Mesenchymal stem cell (in vitro differentiated cells and primary cell): ENCODE measurements at regions not wholly inside any gene's neighbourhood (a gene's known extent, or its start where the extent isn't known, plus 50 kb on each side); places are given as distances from the start of the nearest gene placed in this dataset.

ENCODE experiments used
- DNase-seq: peaks from one replicate; pipeline ENCODE4 v3.0.0-alpha.2; 2013
- H2AFZ ChIP-seq: one replicate; pipeline ENCODE4 v1.6.1; 2013; ENCODE audit warnings: low read depth, mild to moderate bottlenecking, control low read depth, inconsistent platforms, low read length, moderate library complexity
- H2AK5ac ChIP-seq: 2 replicates; pipeline ENCODE4 v1.6.1; 2013; ENCODE audit warnings: low read length, moderate library complexity, mild to moderate bottlenecking, inconsistent platforms; ENCODE audit not compliant: severe bottlenecking
- H2BK120ac ChIP-seq: one replicate; pipeline ENCODE4 v1.6.1; 2013; ENCODE audit warnings: low read depth, mild to moderate bottlenecking, inconsistent platforms, low read length, moderate library complexity
- H2BK12ac ChIP-seq, 2 experiments: one replicate each; pipeline ENCODE4 v1.6.1; 2013; ENCODE audit warnings: inconsistent platforms in 2 of 2, low read length in 2 of 2, mild to moderate bottlenecking in 2 of 2, moderate library complexity in 2 of 2, control low read depth in 1 of 2
- H2BK15ac ChIP-seq: one replicate; pipeline ENCODE4 v1.6.1; 2013; ENCODE audit warnings: mild to moderate bottlenecking, low read depth, inconsistent platforms; ENCODE audit not compliant: poor library complexity, severe bottlenecking
- H2BK5ac ChIP-seq: 2 replicates; pipeline ENCODE4 v1.6.1; 2013; ENCODE audit warnings: low read depth, mild to moderate bottlenecking, low read length, control low read depth, inconsistent platforms; ENCODE audit not compliant: poor library complexity, severe bottlenecking
- H3K14ac ChIP-seq, 2 experiments: one replicate each; pipeline ENCODE4 v1.6.1; 2013; ENCODE audit warnings: inconsistent platforms in 2 of 2, low read length in 2 of 2, control low read depth in 1 of 2, mild to moderate bottlenecking in 1 of 2, moderate library complexity in 1 of 2
- H3K18ac ChIP-seq, 2 experiments: one replicate each; pipeline ENCODE4 v1.6.1; 2013; ENCODE audit warnings: inconsistent platforms in 2 of 2, low read length in 2 of 2, control low read depth in 1 of 2, low read depth in 1 of 2, mild to moderate bottlenecking in 1 of 2
- H3K23ac ChIP-seq, 2 experiments: one replicate each; pipeline ENCODE4 v1.6.1; 2013; ENCODE audit warnings: inconsistent platforms in 2 of 2, low read length in 2 of 2, mild to moderate bottlenecking in 2 of 2, moderate library complexity in 2 of 2, control low read depth in 1 of 2
- H3K27ac ChIP-seq: 2 replicates; pipeline ENCODE4 v1.5.1; 2013; ENCODE audit warnings: mild to moderate bottlenecking, moderate library complexity, low read length, control low read depth, inconsistent platforms; ENCODE audit not compliant: poor library complexity, severe bottlenecking
- H3K27me3 ChIP-seq, 2 experiments: 2 replicates each; pipeline versions ENCODE4 v1.6.1 to v1.7.0; 2013; ENCODE audit warnings: low read length in 2 of 2, mild to moderate bottlenecking in 2 of 2, moderate library complexity in 2 of 2, control low read depth in 1 of 2, inconsistent platforms in 1 of 2; ENCODE audit not compliant: control insufficient read depth in 1 of 2, insufficient read depth in 1 of 2
- H3K36me3 ChIP-seq, 2 experiments: 2 replicates each; pipeline versions ENCODE4 v1.6.1 to v1.7.0; 2013; ENCODE audit warnings: low read length in 2 of 2, control low read depth in 1 of 2, inconsistent platforms in 1 of 2, low read depth in 1 of 2, mild to moderate bottlenecking in 1 of 2; ENCODE audit not compliant: insufficient read depth in 2 of 2, control insufficient read depth in 1 of 2
- H3K4ac ChIP-seq, 2 experiments: one replicate each; pipeline ENCODE4 v1.6.1; 2013; ENCODE audit warnings: inconsistent platforms in 2 of 2, low read length in 2 of 2, mild to moderate bottlenecking in 2 of 2, moderate library complexity in 2 of 2, control low read depth in 1 of 2, low read depth in 1 of 2
- H3K4me1 ChIP-seq: 2 replicates; pipeline ENCODE4 v1.6.1; 2013; ENCODE audit warnings: low read depth, low read length, control low read depth; ENCODE audit not compliant: control insufficient read depth, insufficient read depth
- H3K4me2 ChIP-seq: 2 replicates; pipeline ENCODE4 v1.6.1; 2013; ENCODE audit warnings: low read length, mild to moderate bottlenecking, inconsistent platforms; ENCODE audit not compliant: poor library complexity, severe bottlenecking
- H3K4me3 ChIP-seq, 2 experiments: 2 replicates each; pipeline versions ENCODE4 v1.5.1 to v1.7.0; 2013; ENCODE audit warnings: low read length in 2 of 2, mild to moderate bottlenecking in 2 of 2, control low read depth in 1 of 2, low read depth in 1 of 2; ENCODE audit not compliant: insufficient read depth in 1 of 2
- H3K79me1 ChIP-seq: replicated peaks from 2 replicates; pipeline ENCODE4 v1.6.1; 2013; ENCODE audit warnings: mild to moderate bottlenecking, control low read depth, low read length, inconsistent platforms; ENCODE audit not compliant: poor library complexity, severe bottlenecking
- H3K9ac ChIP-seq: 2 replicates; pipeline ENCODE4 v1.7.0; 2013; ENCODE audit warnings: mild to moderate bottlenecking, low read length, moderate library complexity
- H3K9me3 ChIP-seq: 2 replicates; pipeline ENCODE4 v1.7.0; 2013; ENCODE audit warnings: mild to moderate bottlenecking, low read length; ENCODE audit not compliant: control insufficient read depth
- H4K8ac ChIP-seq: one replicate; pipeline ENCODE4 v1.6.1; 2013; ENCODE audit warnings: inconsistent platforms, mild to moderate bottlenecking, low read length, moderate library complexity
- H4K91ac ChIP-seq: one replicate; pipeline ENCODE4 v1.6.1; 2013; ENCODE audit warnings: mild to moderate bottlenecking, low read length, inconsistent platforms
- WGBS: methylation state at CpG from one replicate; pipeline ENCODE4 v1.1.7; 2013; ENCODE audit warnings: mixed read lengths; 5-methylcytosine and 5-hydroxymethylcytosine counted together

- no peak overlapping the region for H3K9ac ChIP-seq
- no peaks in the 10 kb centered on the region for H3K4me1 ChIP-seq
- no peak for DNase-seq
- H3K27me3 ChIP-seq: no peaks in the 10 kb centered on the region
- 95% methylated on average over 7 of the region's 7 CpGs for WGBS
- peak overlapping the region; percentile 1 for H4K91ac ChIP-seq
- no peak overlapping the region for H2BK5ac ChIP-seq
- H2BK12ac ChIP-seq: peak overlapping the region; percentile 9 to 40
- H3K36me3 ChIP-seq: no peaks in the 10 kb centered on the region
- H3K18ac ChIP-seq: no peak overlapping the region
- H3K4me3 ChIP-seq: no peak overlapping the region
- no peak overlapping the region for H3K27ac ChIP-seq
- H2AFZ ChIP-seq: no peak overlapping the region
- no peak overlapping the region for H3K4ac ChIP-seq
- no peak overlapping the region for H3K4me2 ChIP-seq
- H3K14ac ChIP-seq: no peak overlapping the region
- H2BK15ac ChIP-seq: peak overlapping the region; percentile 17
- no peaks in the 10 kb centered on the region for H3K9me3 ChIP-seq
- no peak overlapping the region for H2BK120ac ChIP-seq
- H3K23ac ChIP-seq: no peak overlapping the region
- no peak overlapping the region for H4K8ac ChIP-seq
- no peaks in the 10 kb centered on the region for H3K79me1 ChIP-seq
- H2AK5ac ChIP-seq: no peak overlapping the region
Observed at GRCh38 chr2:12827721-12828120, 111.0 kb downstream of the TRIB2 start.

DNA sequence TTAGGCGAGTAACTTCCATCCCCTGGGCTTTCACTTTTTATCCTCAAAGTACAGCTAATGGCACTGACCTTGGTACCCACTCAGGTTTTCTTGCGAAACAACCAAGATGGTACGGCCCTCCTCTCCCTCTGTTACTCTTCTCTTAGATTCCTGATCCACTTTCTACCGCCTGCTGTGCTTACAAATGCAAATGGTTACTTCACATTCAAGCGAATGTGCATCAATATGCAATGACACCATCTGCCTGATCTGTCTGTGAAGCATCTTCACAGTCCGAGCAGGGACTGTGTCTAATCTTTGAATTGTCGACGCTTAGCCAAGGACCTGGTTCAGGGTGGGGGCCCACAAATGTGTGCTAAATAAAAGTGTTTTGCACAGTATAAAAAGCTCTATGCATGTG, 112.2 kb downstream of the TRIB2 start:
- 91% methylated on average over 8 of the region's 8 CpGs for WGBS
- no peak overlapping the region for H3K9ac ChIP-seq
- H3K9me3 ChIP-seq: no peaks in the 10 kb centered on the region

GRCh38 chr2:12831016-12831415, 114.3 kb downstream of the TRIB2 start:
- Histone ChIP-seq H3K9ac (no peak overlapping the region), H3K4me1 (no peaks in the 10 kb centered on the region), H3K4me2 (no peak overlapping the region), H3K4me3 (no peak overlapping the region), H2AFZ (no peak overlapping the region), H2BK120ac (no peak overlapping the region), H3K36me3 (no peaks in the 10 kb centered on the region), H2AK5ac (no peak overlapping the region), H3K27me3 (no peaks in the 10 kb centered on the region), H4K91ac (no peak overlapping the region), H2BK5ac (no peak overlapping the region), H3K23ac (no peak overlapping the region), H2BK15ac (no peak overlapping the region), H4K8ac (no peak overlapping the region), H3K4ac (no peak overlapping the region), H2BK12ac (no peak overlapping the region), H3K27ac (no peak overlapping the region), H3K18ac (no peak overlapping the region), H3K14ac (no peak overlapping the region), H3K79me1 (no peaks in the 10 kb centered on the region), H3K9me3 (no peaks in the 10 kb centered on the region)
- no peak for DNase-seq
- no CpG with 5 or more reads among the region's 1 CpG for WGBS

More for the DNA sequence above, 112.2 kb downstream of the TRIB2 start:
- Histone ChIP-seq H3K4ac (no peak overlapping the region), H3K4me3 (no peak overlapping the region), H3K14ac (no peak overlapping the region), H3K27ac (no peak overlapping the region), H3K4me2 (no peak overlapping the region), H3K36me3 (no peaks in the 10 kb centered on the region), H4K91ac (no peak overlapping the region), H4K8ac (no peak overlapping the region), H2AFZ (no peak overlapping the region), H3K27me3 (no peaks in the 10 kb centered on the region), H2AK5ac (no peak overlapping the region), H3K23ac (peak overlapping the region in 1 of 2 experiments; percentile 40), H3K18ac (peak overlapping the region in 1 of 2 experiments; percentile 46), H2BK12ac (peak overlapping the region in 1 of 2 experiments; percentile 38), H3K4me1 (no peaks in the 10 kb centered on the region), H2BK15ac (no peak overlapping the region), H2BK120ac (no peak overlapping the region), H2BK5ac (no peak overlapping the region), H3K79me1 (no peaks in the 10 kb centered on the region)
- DNase-seq: no peak

DNA sequence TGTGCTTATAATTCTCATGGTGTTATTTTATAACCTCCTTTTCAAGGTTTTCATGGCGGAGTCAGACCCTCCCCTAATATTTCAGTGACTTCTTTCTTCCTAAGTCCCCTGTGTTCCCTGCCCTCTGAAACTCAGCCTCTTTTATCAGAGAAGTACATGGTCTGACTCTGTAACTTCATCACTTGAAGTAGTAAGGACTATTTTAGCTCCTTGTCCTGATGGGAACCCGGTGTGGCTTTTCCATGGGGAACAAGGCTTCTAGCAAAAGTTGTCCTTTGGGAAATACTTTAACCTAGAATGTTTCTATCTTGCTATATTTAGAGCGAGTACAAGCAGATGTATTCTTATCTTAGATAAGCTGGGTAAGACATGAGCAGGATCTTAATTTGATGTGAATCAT, 117.5 kb downstream of the TRIB2 start:
- no peak overlapping the region for H2BK12ac ChIP-seq
- H3K4ac ChIP-seq: no peak overlapping the region
- H2BK120ac ChIP-seq: no peak overlapping the region
- H3K9me3 ChIP-seq: no peaks in the 10 kb centered on the region
- H3K27me3 ChIP-seq: no peaks in the 10 kb centered on the region
- DNase-seq: no peak
- H2AK5ac ChIP-seq: no peak overlapping the region
- WGBS: 89% methylated on average over 3 of the region's 3 CpGs
- no peaks in the 10 kb centered on the region for H3K4me1 ChIP-seq
- no peak overlapping the region for H3K23ac ChIP-seq
- no peak overlapping the region for H2AFZ ChIP-seq
- no peak overlapping the region for H3K18ac ChIP-seq
- no peak overlapping the region for H4K91ac ChIP-seq
- no peak overlapping the region for H4K8ac ChIP-seq
- H2BK5ac ChIP-seq: no peak overlapping the region
- no peak overlapping the region for H3K9ac ChIP-seq
- H3K14ac ChIP-seq: no peak overlapping the region
- H3K36me3 ChIP-seq: no peaks in the 10 kb centered on the region
- H2BK15ac ChIP-seq: no peak overlapping the region
- H3K4me2 ChIP-seq: no peak overlapping the region
- no peak overlapping the region for H3K27ac ChIP-seq
- no peak overlapping the region for H3K4me3 ChIP-seq
- no peaks in the 10 kb centered on the region for H3K79me1 ChIP-seq
